ENCODE measurements at regions not wholly inside any gene's neighbourhood (a gene's known extent, or its start where the extent isn't known, plus 50 kb on each side); places are given as distances from the start of the nearest gene placed in this dataset.

GRCh38 chr13:42696191-42696590, 85.2 kb upstream of the FAM216B start:
- TF ChIP-seq, protein P1, sequence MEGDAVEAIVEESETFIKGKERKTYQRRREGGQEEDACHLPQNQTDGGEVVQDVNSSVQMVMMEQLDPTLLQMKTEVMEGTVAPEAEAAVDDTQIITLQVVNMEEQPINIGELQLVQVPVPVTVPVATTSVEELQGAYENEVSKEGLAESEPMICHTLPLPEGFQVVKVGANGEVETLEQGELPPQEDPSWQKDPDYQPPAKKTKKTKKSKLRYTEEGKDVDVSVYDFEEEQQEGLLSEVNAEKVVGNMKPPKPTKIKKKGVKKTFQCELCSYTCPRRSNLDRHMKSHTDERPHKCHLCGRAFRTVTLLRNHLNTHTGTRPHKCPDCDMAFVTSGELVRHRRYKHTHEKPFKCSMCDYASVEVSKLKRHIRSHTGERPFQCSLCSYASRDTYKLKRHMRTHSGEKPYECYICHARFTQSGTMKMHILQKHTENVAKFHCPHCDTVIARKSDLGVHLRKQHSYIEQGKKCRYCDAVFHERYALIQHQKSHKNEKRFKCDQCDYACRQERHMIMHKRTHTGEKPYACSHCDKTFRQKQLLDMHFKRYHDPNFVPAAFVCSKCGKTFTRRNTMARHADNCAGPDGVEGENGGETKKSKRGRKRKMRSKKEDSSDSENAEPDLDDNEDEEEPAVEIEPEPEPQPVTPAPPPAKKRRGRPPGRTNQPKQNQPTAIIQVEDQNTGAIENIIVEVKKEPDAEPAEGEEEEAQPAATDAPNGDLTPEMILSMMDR (IDR thresholded peaks at IDR 0.05; ENCODE audit: low read depth, low read length): no peak
- TF ChIP-seq EZH2phosphoT487 (IDR thresholded peaks at IDR 0.05; ENCODE audit: low read depth): no peak
